Colonic mucosa (tissue), 4 donors: ENCODE measurements at regions not wholly inside any gene's neighbourhood (a gene's known extent, or its start where the extent isn't known, plus 50 kb on each side); places are given as distances from the start of the nearest gene placed in this dataset.

Source experiments
- DNase-seq: peaks from one replicate; pipeline ENCODE4 v3.0.0-alpha.2; 2020
- H3K27ac ChIP-seq: fragments of 200-600 bp; one replicate; pipeline ENCODE4 v1.8.0; 2021
- H3K27me3 ChIP-seq: fragments of 200-600 bp; one replicate; pipeline ENCODE4 v1.8.0; 2021
- H3K36me3 ChIP-seq: fragments of 200-600 bp; one replicate; pipeline ENCODE4 v1.8.0; 2021
- H3K4me1 ChIP-seq: fragments of 200-600 bp; one replicate; pipeline ENCODE4 v1.8.0; 2021; ENCODE audit warnings: mild to moderate bottlenecking
- H3K4me3 ChIP-seq: fragments of 200-600 bp; one replicate; pipeline ENCODE4 v1.8.0; 2021
- H3K9ac ChIP-seq, 2 donors: one replicate each; pipeline ENCODE4 v1.7.0; 2013; ENCODE audit warnings: control low read depth in 2 of 2, low read depth in 2 of 2, low read length in 2 of 2
- H3K9me3 ChIP-seq: fragments of 200-600 bp; one replicate; pipeline ENCODE4 v1.8.0; 2021
- intact Hi-C: fragments of 100-400 bp; cut with DNase I; formaldehyde crosslinking; loops from one replicate; pipeline ENCODE4 v1.14.1; 2022
- TF ChIP-seq, protein P1 (sequence below): fragments of 200-600 bp; IDR thresholded peaks from one replicate; pipeline ENCODE4 v1.8.0; 2022; ENCODE audit warnings: antibody characterized with exemption, mild to moderate bottlenecking
- donor health status: healthy.
- donor health status: DM: no; HTN: no; CAD: no.
- donor health status: DM: no; HTN: no; CAD: no.

DNA sequence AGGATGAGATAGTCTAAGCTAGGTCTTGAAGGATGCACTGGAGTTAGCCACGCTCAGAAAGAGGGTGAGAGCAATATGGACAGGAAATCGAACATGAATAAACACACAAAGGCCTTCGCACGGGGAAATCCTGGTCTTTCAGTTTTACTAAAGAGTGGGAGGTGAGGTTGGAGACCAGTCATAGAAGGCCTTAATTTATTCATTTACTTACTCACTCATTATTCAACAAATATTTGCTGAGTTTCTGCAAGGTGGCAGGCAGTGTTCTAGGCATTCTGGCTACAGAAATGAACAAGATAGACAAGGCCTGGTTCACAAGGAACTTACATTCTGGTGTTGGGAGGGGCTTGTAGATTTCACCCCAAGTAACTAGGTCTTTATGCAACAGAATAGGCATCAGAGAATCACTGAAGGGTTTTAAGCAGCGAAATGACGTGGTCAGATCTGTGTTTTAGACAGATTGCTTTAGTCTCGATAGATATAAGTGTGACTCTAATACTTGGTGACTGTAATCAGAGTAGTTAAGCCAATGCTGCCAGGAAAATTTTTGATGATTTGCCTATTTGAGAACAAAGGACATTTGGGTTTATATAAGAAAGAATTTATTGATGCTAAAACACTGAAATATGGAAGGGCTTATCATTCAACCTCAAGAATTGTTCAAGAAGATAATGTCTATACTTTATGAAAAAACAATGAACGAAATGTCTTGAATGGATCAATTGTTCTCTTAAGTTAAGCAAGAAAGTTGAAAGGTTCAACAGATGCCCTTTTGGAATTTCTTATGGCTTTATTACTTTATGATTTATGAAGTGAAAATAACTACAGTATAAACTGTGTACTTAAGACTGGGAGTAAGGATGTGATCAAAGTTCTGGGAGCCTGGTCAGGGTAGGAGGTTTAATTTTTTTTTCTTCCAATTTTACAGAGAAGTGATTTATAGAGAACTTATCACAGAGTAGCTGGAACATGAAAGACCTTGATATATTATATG is 184.4 kb upstream of the CASK start:
- intact Hi-C loops = no loop called here
- no peak for DNase-seq
- no peaks in the 10 kb centered on the region for H3K27me3 ChIP-seq
- no peak overlapping the region for H3K9ac ChIP-seq
- H3K4me1 ChIP-seq = no peaks in the 10 kb centered on the region
- TF ChIP-seq, protein P1, sequence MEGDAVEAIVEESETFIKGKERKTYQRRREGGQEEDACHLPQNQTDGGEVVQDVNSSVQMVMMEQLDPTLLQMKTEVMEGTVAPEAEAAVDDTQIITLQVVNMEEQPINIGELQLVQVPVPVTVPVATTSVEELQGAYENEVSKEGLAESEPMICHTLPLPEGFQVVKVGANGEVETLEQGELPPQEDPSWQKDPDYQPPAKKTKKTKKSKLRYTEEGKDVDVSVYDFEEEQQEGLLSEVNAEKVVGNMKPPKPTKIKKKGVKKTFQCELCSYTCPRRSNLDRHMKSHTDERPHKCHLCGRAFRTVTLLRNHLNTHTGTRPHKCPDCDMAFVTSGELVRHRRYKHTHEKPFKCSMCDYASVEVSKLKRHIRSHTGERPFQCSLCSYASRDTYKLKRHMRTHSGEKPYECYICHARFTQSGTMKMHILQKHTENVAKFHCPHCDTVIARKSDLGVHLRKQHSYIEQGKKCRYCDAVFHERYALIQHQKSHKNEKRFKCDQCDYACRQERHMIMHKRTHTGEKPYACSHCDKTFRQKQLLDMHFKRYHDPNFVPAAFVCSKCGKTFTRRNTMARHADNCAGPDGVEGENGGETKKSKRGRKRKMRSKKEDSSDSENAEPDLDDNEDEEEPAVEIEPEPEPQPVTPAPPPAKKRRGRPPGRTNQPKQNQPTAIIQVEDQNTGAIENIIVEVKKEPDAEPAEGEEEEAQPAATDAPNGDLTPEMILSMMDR = no peak
- H3K27ac ChIP-seq = peak overlapping the region; percentile 53
- H3K36me3 ChIP-seq = no peaks in the 10 kb centered on the region
- no peak overlapping the region for H3K4me3 ChIP-seq
- no peaks in the 10 kb centered on the region for H3K9me3 ChIP-seq

DNA sequence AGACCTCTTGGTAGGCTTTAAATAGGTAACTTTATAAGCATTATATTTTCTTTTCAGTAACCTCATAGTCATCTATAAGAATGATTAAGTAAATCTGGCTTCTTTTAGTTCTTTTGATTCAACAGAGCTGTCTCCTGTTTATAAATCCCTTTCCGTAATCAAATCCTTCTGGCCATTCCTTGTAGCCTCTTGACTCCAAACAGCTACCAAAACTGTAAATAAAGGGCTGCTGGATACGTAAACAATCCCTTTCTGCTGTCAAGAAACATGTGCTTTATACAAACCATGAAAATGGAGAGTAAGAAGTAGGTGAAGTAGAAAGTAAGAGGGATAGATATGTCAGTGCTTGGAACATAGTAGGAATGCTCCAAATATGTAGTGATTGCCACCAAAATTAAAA is 183.2 kb upstream of the CASK start:
- TF ChIP-seq, protein P1 = no peak
- peak overlapping the region; percentile 24 for H3K27ac ChIP-seq
- no peaks in the 10 kb centered on the region for H3K27me3 ChIP-seq
- H3K9me3 ChIP-seq = no peaks in the 10 kb centered on the region
- no peak overlapping the region for H3K9ac ChIP-seq
- no peak overlapping the region for H3K4me3 ChIP-seq
- DNase-seq = no peak
- H3K4me1 ChIP-seq = no peaks in the 10 kb centered on the region
- H3K36me3 ChIP-seq = no peaks in the 10 kb centered on the region
- intact Hi-C loops = no loop called here

DNA sequence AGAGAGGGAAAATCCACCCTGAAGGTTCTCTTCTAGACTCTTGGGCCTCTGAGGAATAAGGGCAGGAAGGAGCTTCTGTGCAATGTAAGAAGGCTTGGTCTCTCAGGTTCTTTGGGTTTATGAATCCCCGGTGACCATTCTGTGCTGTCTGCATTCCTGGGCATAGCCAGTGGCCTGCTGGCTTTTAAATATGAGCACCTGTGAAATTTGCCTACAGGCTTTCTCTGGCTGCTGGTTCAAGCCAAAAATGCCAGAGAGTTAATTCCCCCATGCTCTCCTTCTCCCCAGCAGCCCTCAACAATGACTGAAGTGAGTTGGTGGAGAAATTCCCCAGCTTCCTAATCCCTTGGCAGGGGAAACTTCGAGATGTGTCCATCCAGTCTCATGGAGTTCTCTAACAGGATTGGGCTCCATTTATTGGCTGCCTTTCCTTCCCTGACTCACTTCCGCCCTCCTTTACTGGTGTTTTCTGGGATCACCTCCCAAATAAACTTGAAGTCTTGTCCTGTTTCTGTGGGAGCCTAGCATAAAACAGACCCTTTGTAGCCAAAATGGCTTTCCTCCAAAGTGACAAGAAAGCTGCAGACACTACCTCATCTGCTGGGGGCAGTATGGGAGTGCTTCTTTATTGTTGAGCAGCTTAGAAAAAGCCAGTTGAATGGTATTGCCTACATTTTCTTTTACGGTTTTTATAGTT is 179.4 kb upstream of the CASK start:
- Histone ChIP-seq H3K9me3 (no peaks in the 10 kb centered on the region), H3K4me1 (no peaks in the 10 kb centered on the region), H3K27me3 (no peaks in the 10 kb centered on the region), H3K4me3 (no peak overlapping the region), H3K27ac (no peak overlapping the region), H3K36me3 (no peaks in the 10 kb centered on the region), H3K9ac (no peak overlapping the region)
- TF ChIP-seq, protein P1 = no peak
- intact Hi-C loops = no loop called here
- DNase-seq = no peak

DNA sequence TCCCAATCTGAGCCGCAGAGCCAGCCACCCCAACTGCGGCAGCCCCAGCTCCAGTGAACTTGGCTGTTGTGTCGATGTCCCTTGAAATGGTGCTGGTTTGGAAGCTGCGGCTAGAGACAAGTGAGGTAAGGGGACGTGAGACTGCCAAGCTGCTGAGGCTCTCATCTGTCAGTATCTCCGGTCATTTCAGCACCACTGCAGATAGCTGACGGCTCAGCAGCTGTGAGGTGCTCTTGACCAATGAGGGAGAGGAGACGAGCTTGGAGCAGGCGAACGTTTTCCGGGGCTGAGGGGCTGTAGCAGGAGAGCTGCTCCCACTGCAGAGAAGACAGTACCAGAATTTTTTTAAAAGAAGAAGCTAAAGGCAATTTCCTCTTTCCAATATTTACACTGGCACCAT is 175.5 kb upstream of the CASK start:
- Histone ChIP-seq H3K9ac (no peak overlapping the region), H3K9me3 (no peaks in the 10 kb centered on the region), H3K4me1 (no peaks in the 10 kb centered on the region), H3K27ac (no peak overlapping the region), H3K4me3 (no peak overlapping the region), H3K27me3 (no peaks in the 10 kb centered on the region), H3K36me3 (no peaks in the 10 kb centered on the region)
- TF ChIP-seq, protein P1 = no peak
- intact Hi-C loops = no loop called here
- DNase-seq = no peak

DNA sequence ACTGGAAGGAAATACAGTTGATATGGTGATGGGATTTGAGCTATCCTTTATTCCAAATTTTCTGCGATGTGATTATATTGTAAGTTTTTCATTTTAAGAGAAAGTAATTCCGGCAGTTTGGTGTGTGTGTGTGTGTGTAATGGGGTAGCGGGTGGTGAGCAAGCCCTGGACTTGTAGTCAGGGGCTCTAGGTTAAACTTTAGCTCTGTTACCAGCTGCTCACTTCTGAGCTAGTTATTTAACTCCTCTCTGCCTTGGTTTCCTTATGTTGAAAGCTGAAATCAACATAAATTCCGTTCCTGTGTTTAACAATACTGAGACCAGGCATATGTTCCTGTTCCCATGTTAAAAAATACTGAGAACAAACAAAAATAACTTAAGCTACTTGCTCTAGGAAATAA is 174.1 kb upstream of the CASK start:
- Histone ChIP-seq H3K36me3 (no peaks in the 10 kb centered on the region), H3K4me1 (no peaks in the 10 kb centered on the region), H3K4me3 (no peak overlapping the region), H3K9ac (no peak overlapping the region), H3K9me3 (no peaks in the 10 kb centered on the region), H3K27me3 (no peaks in the 10 kb centered on the region), H3K27ac (no peak overlapping the region)
- TF ChIP-seq, protein P1 = no peak
- DNase-seq = no peak
- intact Hi-C loops = no loop called here
